NCI-H2196 treated with DMSO at 0.1 percent for 48 hours (cell line): ENCODE measurements at regions not wholly inside any gene's neighbourhood (a gene's known extent, or its start where the extent isn't known, plus 50 kb on each side); places are given as distances from the start of the nearest gene placed in this dataset.
A peak's percentile ranks its signal among the peaks of the same experiment; 100 is the strongest.

ENCODE experiments used
- DNase-seq: peaks from one replicate; lab custom pipeline; 2025; ENCODE audit not compliant: unreplicated experiment; lab: John Stamatoyannopoulos, UW

- DNase-seq = no peak
Observed at GRCh38 chr12:127550271-127550670, 716.7 kb upstream of the TMEM132C start.

- no peak for DNase-seq
Observed at GRCh38 chr12:127552838-127553237, 714.1 kb upstream of the TMEM132C start.

DNA sequence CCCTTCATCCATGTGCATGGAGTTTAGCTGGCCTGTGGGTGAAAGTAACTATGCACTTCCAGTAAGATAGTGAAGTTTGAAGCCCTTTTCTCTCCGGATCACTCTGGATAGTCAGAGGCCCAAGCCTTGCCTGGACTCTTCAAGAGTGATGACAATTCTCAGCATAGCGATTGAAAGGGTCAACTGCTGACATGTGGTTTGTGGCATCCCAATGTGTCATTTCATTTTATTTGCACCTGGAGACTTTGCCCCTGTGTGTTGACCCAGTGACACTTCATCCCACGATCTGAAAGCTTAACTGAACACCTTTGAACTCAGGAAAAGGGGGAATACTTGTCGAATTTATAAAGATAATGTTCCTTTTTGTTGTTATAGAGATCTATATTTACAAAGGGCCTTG is 711.9 kb upstream of the TMEM132C start:
- DNase-seq = no peak

DNA sequence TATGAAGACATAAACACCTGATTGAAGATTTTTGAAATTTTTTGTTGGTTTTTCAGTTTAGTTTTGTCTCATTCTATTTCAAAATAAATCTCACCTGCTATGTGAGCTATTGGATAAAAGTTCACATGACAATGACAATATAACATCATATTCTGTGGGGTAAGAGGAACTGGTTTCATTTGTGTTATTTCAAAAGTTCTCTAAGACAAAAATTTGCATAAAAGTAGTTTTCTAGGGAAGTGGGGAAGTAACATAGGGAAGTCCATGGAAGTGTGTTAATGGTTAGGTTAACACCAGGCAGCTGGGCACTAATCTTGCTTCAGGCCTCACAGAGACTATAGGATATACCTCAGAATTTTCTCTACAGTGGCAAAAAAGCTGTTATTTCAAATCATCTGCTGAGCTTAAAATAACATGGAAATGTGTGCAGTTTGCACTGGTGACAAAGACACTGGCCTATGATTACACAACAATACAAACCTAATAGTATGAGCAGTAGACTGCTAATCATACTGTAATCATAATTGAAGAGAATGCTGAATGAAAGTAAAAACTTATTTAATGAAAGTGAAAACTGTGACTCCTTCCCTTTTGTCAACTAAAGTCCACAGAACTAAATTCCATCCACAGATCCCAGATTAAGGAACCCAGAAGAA is 710.6 kb upstream of the TMEM132C start:
- no peak for DNase-seq

DNA sequence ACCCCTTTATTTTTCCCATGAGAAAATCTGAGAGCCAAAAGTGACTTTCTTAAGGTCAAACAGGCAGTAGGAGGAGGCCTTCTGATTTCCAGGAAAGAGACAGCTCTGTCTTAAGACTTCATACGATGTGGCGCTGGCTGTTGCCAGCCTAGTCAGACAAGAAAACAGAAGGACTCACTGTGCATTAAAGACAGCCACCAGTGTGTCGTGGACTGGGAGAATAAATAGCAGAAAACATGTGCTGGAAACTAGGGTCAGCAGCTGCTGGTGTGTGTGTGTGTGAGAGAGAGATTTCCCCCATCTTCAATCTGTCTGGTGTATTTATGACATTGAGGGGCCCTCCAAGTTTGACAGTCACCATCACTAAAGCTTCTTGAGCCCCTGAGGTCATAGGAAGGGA is 708.6 kb upstream of the TMEM132C start:
- no peak for DNase-seq

- DNase-seq = peak; percentile 90
Observed at GRCh38 chr12:127559349-127560040, 707.5 kb upstream of the TMEM132C start.

DNA sequence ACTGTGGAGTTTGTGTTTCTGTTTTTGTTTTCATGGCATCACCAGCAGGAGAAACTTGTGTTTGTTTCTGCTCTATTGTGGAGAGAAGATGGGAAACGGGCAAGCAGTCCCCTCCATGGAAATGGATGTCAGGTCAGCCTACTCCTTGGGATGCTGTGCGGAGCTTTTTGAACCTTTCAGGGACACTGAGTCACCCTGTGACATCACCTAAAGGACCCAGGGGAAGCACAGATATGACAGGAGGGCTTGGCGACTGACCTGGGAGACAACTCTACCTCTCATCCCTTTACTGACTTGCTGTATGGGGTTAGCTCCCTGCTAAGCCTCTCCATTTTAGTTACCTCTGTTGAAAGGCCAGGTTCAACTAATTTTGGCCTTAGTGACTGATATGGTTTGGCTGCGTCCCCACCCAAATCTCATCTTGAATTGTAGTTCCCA is 706.9 kb upstream of the TMEM132C start:
- no peak for DNase-seq

- no peak for DNase-seq
Observed at GRCh38 chr12:127562816-127563215, 704.2 kb upstream of the TMEM132C start.

- no peak for DNase-seq
Observed at GRCh38 chr12:127565241-127565640, 701.7 kb upstream of the TMEM132C start.

DNA sequence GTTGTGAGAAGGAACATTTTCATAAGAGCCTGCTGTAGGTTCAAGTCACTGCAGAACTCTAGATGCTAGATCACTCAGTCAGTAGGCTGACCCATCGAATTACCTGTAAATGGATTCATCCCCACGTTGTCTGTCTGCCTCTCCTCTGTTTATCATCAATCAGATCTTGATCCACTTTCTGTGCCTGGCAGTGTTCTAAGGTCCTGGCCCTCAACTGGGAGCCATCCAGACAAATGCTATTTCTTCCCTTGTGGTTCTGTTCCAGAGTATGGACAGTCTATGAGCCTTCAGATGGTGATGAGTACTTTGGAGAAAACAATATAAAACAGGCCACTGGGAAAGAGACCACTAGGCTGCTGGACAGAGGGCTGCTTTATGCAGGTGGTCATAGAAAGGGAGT is 699.4 kb upstream of the TMEM132C start:
- DNase-seq = no peak

DNA sequence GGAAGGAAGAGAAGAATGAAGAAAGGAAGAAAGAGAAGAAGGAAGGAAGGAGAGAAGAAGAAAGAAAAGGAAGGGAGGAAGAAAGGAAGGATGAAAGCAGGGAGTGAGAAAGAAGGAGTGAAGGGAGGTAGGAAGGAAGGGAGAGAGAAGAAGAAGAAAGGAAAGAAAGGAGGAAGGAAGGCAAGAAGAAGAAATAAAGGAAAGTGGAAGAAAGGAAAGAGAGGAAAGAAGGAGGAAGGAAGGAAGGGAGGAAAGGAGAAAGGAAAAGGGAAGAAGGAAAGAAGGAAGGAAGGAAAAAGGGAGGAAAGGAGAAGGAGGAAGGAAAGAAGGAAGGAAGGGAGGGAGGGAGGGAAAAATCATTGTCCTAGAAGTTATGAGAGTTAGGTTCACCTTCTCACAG is 696.6 kb upstream of the TMEM132C start:
- DNase-seq = no peak

DNA sequence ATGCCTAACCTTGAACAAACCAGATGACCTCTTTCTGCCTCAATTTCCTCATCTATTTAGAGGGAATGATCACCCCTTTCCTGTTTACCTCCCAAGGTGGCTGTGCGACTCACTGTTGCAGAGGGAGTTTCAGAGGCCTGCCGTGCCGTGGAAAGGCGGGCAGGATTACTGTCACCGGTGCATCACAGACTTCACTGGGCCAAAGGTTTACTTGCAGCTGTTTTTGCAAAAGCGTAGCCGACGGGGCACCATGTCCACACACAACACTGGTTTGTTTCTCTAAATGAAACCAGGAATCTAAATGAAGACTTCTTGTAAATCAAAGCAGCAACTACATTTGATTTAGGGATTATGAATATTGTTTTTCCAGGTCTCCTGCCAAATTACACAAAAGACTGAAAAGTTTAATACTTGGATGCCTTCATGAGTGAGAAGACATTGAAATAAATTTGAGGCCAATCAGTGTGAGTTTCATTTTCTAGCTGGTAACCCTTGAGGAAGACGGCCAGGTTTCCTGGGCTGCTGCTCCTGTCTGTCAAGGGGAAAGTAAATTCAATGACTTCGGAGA is 696.1 kb upstream of the TMEM132C start:
- no peak for DNase-seq

DNA sequence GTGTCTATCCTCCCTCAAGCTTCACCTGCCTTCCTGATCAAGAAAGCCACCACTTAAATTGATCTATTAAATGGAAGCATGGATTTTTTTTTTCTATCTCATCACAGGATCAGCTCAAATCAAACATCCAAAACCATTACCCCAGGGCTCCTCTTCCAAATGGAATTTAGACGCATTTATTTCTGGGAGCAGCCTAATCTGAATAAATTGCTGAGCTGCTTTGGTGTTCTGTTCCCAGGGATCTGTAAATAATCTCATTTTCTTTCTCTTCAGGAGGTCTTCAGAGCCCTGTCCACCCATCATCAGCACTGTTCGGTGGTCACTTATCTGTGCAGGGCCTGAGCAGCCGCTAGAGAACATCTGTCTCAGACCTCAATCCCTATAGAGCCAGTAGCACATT is 695.4 kb upstream of the TMEM132C start:
- DNase-seq = no peak

DNA sequence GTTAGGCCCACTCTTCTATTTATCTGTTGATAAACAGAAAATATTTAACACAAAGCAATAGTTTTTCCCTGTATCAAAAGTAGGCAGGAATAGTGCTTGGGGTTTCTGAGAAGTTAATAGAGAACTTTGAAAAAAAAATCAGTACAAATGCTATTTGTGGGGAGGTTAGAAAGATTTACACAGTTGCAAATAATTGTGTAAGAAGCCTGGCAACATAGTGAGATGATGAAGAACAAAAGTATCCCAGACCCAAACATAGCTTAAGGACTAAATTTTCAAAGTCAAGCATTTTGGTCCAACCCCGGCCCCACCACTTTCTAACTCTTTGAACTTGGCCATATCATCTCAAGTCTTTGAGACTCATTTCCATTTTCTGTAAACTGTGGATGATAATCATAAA is 687.5 kb upstream of the TMEM132C start:
- no peak for DNase-seq

DNA sequence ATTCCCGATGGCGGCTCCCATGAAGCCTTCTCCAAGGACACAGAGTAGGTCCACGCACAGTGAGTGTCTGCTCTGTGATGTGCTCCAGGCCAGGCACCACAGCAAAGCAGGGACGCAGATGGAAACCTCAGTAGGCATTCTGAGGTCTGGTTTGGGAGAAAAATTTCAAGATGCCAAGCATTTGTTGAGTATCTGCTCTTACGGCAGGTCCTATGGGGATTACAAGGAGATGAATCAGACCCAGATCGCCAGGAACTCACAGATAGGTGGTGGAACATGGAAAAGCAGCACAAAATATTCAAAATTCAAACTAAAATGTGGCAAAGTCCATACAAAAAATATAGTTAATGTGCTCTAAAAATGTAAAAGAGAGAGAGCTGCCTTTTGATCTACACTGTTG is 684.9 kb upstream of the TMEM132C start:
- DNase-seq = no peak

DNA sequence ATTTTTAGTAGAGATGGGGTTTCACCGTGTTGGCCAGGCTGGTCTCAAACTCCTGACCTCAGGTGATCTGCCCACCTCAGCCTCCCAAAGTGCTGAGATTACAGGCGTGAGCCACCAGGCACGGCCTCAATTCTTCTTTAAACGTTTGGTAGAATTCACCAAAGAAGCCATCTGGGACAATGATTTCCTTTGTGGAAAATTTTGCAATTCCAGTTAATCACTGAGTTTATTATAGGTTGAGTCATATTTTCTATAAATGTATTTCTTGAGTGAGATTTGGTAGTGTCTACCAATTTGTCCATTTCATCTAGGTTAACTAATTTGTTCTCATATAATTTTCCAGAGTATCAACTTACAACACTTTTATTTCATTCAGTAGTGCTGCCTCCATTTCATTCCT is 683.9 kb upstream of the TMEM132C start:
- no peak for DNase-seq

- DNase-seq = no peak
Observed at GRCh38 chr12:127588249-127588648, 678.7 kb upstream of the TMEM132C start.

- no peak for DNase-seq
Observed at GRCh38 chr12:127589541-127589940, 677.4 kb upstream of the TMEM132C start.

GRCh38 chr12:127590868-127591267 is 676.1 kb upstream of the TMEM132C start:
- no peak for DNase-seq

DNA sequence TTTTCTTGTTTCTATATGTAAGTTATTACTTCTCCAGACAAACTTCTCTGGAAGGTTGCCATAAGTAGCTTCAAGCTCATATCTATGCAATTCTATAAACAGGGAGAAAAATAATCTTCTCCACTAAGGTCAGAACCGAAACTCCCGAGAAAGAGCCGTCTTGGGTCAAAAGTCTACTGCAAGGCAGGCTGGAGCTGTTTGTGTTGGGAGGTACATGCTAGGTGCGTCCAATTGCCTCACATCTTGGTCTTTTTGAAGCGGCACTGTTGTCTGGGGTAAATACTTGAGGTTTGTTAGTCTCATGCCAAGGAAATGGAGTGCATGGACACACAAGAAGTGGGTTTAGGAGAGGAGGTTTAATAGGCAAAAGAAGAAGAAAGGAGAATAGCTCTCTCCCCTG is 674.7 kb upstream of the TMEM132C start:
- no peak for DNase-seq

DNA sequence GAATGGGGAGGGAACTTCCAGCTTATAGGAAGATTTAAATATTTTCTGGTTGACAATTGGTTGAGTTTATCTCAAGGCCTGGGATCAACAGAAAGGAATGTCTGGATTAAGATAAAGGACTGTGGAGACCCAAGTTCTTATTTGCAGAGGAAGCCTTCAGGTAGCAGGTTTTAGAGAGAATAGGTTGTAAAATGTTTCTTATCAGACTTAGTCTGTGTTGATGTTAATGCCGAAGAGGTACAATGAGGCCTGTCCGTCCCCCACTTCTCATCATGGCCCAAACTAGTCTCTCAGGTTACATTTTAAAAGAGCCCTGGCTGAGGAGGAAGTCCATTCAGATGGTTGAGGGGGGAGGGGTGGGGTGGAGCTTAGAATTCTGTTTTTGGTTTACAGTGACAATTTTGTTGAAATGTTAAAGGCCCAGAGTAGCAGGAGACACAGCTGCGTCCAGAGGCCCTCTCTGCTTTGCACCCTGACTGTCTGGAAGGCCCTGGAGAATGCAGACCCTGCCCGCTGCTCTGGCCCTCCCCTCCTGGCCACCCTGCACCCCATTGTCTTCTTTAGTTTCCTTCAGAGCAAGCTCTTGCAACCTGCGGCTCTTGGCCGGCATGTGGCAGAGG is 672.5 kb upstream of the TMEM132C start:
- no peak for DNase-seq

- no peak for DNase-seq
Observed at GRCh38 chr12:127595506-127595905, 671.5 kb upstream of the TMEM132C start.
